Karpas-422 (cell line): ENCODE measurements at regions not wholly inside any gene's neighbourhood (a gene's known extent, or its start where the extent isn't known, plus 50 kb on each side); places are given as distances from the start of the nearest gene placed in this dataset.

Experiments used
- DNase-seq: peaks from one replicate; pipeline ENCODE4 v3.0.0-alpha.2; 2015
- H2AFZ ChIP-seq: fragments of 200-600 bp; sonication (generic); 2 replicates; pipeline ENCODE4 v1.6.1; 2014; ENCODE audit warnings: antibody characterized with exemption, low read length, mixed read lengths
- H3K27ac ChIP-seq: fragments of 200-600 bp; sonication (generic); 2 replicates; pipeline ENCODE4 v1.5.1; 2014; ENCODE audit warnings: mild to moderate bottlenecking, low read length, moderate library complexity
- H3K27me3 ChIP-seq: fragments of 200-600 bp; sonication (generic); 2 replicates; pipeline ENCODE4 v1.6.1; 2014; ENCODE audit warnings: low read length, mixed read lengths
- H3K36me3 ChIP-seq: fragments of 200-600 bp; sonication (generic); 2 replicates; pipeline ENCODE4 v1.6.1; 2014; ENCODE audit warnings: low read length, mixed read lengths; ENCODE audit not compliant: insufficient read depth
- H3K4me1 ChIP-seq: fragments of 200-600 bp; sonication (generic); 2 replicates; pipeline ENCODE4 v1.6.1; 2014; ENCODE audit warnings: mild to moderate bottlenecking, low read length, mixed read lengths
- H3K4me2 ChIP-seq: fragments of 200-600 bp; sonication (generic); 2 replicates; pipeline ENCODE4 v1.6.1; 2014; ENCODE audit warnings: low read length, low read depth, mild to moderate bottlenecking; ENCODE audit not compliant: poor library complexity, severe bottlenecking
- H3K4me3 ChIP-seq: fragments of 200-600 bp; sonication (generic); 2 replicates; pipeline ENCODE4 v1.5.1; 2014; ENCODE audit warnings: mild to moderate bottlenecking, antibody characterized with exemption, low read length, mixed read lengths
- H3K79me2 ChIP-seq: fragments of 200-600 bp; sonication (generic); 2 replicates; pipeline ENCODE4 v1.6.1; 2014; ENCODE audit warnings: mild to moderate bottlenecking, low read length, mixed read lengths
- H3K9ac ChIP-seq: fragments of 200-600 bp; sonication (generic); 2 replicates; pipeline ENCODE4 v1.6.0; 2014; ENCODE audit warnings: low read length
- H3K9me2 ChIP-seq: fragments of 200-600 bp; sonication (generic), shearing (Covaris generic); replicated peaks from 2 replicates; pipeline ENCODE4 v1.6.0; 2014; ENCODE audit warnings: mild to moderate bottlenecking, low read length, moderate library complexity; ENCODE audit not compliant: insufficient read depth
- H3K9me3 ChIP-seq: fragments of 300-700, 200-600 bp; sonication (generic); 2 replicates; pipeline ENCODE4 v1.6.1; 2014; ENCODE audit warnings: low read length, mixed read lengths
- H4K20me1 ChIP-seq: fragments of 200-600 bp; sonication (generic); 2 replicates; pipeline ENCODE4 v1.6.1; 2014; ENCODE audit warnings: mild to moderate bottlenecking, antibody characterized with exemption, low read length, low read depth; ENCODE audit not compliant: insufficient read depth

DNA sequence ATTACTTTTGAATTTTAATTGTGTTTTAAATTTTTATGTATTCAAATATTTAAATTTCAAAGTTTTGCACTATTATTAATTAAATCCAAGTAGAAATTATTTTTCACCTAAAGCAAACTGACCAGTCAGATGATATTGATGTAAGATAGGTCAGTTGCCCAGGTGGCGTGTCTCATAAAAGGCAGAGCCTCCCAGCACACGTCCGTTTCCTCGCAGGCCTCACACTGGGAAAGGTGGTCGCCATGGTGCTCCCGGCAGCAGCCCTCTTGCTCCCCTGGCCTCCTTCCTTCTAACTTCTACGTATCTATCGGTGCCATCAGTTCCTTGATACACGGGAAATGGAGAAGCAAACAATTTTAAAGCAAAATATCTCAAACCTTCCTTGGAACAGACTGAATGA, 516.8 kb downstream of the GALR1 start:
- Histone ChIP-seq H2AFZ (no peak overlapping the region), H3K9ac (no peak overlapping the region), H3K36me3 (no peaks in the 10 kb centered on the region), H4K20me1 (no peaks in the 10 kb centered on the region), H3K4me2 (no peak overlapping the region), H3K9me2 (no peaks in the 10 kb centered on the region), H3K79me2 (no peaks in the 10 kb centered on the region), H3K4me3 (no peak overlapping the region), H3K4me1 (no peaks in the 10 kb centered on the region), H3K9me3 (no peaks in the 10 kb centered on the region), H3K27ac (no peak overlapping the region), H3K27me3 (no peaks in the 10 kb centered on the region; the same call in 1 of the 2 replicates)
- DNase-seq = no peak

GRCh38 chr18:77772177-77772576, 522.5 kb downstream of the GALR1 start:
- H3K4me1 ChIP-seq = no peaks in the 10 kb centered on the region
- no peak overlapping the region for H3K4me2 ChIP-seq
- no peak overlapping the region for H3K9ac ChIP-seq
- no peaks in the 10 kb centered on the region for H3K79me2 ChIP-seq
- H4K20me1 ChIP-seq = no peaks in the 10 kb centered on the region
- no peaks in the 10 kb centered on the region; the same call in 1 of the 2 replicates for H3K27me3 ChIP-seq
- no peak overlapping the region for H2AFZ ChIP-seq
- H3K4me3 ChIP-seq = no peak overlapping the region
- DNase-seq = no peak
- H3K9me2 ChIP-seq = no peaks in the 10 kb centered on the region
- no peaks in the 10 kb centered on the region for H3K36me3 ChIP-seq
- H3K27ac ChIP-seq = no peak overlapping the region
- no peaks in the 10 kb centered on the region for H3K9me3 ChIP-seq

DNA sequence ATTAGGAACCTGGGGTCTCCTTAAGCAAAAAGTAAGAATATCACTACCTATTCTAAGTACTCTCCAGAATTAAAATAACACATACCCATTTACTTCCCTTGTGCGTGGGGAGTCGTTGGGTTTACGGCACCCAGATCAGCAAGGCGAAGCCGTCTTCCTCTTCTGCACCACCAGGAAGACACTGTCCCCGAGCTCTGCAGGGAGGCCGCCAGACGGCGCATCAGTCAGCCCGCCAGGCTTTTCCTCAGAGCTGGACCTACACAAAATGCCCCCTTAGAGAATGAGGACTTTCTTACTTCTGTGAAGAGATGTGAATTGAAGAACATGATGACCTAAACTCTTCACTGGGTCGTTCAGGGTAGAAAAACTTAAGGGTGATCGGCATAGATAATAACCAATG, 526.5 kb downstream of the GALR1 start:
- Histone ChIP-seq H3K9me2 (no peaks in the 10 kb centered on the region), H3K27me3 (no peaks in the 10 kb centered on the region; the same call in 1 of the 2 replicates), H3K4me3 (no peak overlapping the region), H3K9ac (no peak overlapping the region), H3K4me1 (no peaks in the 10 kb centered on the region), H3K79me2 (no peaks in the 10 kb centered on the region), H3K27ac (no peak overlapping the region), H2AFZ (no peak overlapping the region), H4K20me1 (no peaks in the 10 kb centered on the region), H3K36me3 (no peaks in the 10 kb centered on the region), H3K4me2 (no peak overlapping the region), H3K9me3 (no peaks in the 10 kb centered on the region)
- DNase-seq = no peak

DNA sequence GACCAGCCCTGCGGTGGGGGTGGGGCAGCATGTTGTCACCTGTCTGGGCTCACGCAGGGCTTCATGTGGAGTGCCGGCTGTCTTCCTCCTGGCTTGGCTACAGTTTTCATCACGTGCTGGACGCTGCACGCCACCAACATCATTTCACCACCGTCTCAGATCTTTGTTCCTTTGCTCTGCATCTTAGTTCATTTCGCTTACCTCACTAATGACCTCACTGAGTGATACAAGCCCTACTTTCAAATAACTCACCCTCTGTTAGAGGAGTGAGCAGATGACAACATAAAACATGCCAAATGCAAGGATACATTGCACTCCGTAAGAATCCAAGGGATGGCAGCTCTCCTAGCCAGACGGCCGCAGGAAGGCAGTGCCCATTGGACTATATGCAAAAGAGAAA, 527.5 kb downstream of the GALR1 start:
- H3K27me3 ChIP-seq = no peaks in the 10 kb centered on the region; the same call in 1 of the 2 replicates
- no peaks in the 10 kb centered on the region for H4K20me1 ChIP-seq
- no peaks in the 10 kb centered on the region for H3K79me2 ChIP-seq
- H2AFZ ChIP-seq = no peak overlapping the region
- no peak for DNase-seq
- H3K9ac ChIP-seq = no peak overlapping the region
- no peaks in the 10 kb centered on the region for H3K36me3 ChIP-seq
- no peak overlapping the region for H3K4me3 ChIP-seq
- no peaks in the 10 kb centered on the region for H3K4me1 ChIP-seq
- H3K9me2 ChIP-seq = no peaks in the 10 kb centered on the region
- H3K27ac ChIP-seq = no peak overlapping the region
- H3K9me3 ChIP-seq = no peaks in the 10 kb centered on the region
- H3K4me2 ChIP-seq = no peak overlapping the region

GRCh38 chr18:77784759-77785379, 535.2 kb downstream of the GALR1 start:
- Histone ChIP-seq H2AFZ (no peak overlapping the region), H3K79me2 (no peaks in the 10 kb centered on the region), H3K4me1 (no peaks in the 10 kb centered on the region), H3K36me3 (no peaks in the 10 kb centered on the region), H3K27me3 (no peaks in the 10 kb centered on the region; the same call in 1 of the 2 replicates), H3K4me3 (no peak overlapping the region), H3K9me2 (no peaks in the 10 kb centered on the region), H3K9ac (no peak overlapping the region), H3K9me3 (no peaks in the 10 kb centered on the region), H3K27ac (no peak overlapping the region), H3K4me2 (no peak overlapping the region), H4K20me1 (no peaks in the 10 kb centered on the region)
- DNase-seq = no peak

- H3K4me2 ChIP-seq = no peak overlapping the region
- H4K20me1 ChIP-seq = no peaks in the 10 kb centered on the region
- H3K27me3 ChIP-seq = no peaks in the 10 kb centered on the region; the same call in 1 of the 2 replicates
Measured at GRCh38 chr18:77785415-77785975, 535.8 kb downstream of the GALR1 start.

DNA sequence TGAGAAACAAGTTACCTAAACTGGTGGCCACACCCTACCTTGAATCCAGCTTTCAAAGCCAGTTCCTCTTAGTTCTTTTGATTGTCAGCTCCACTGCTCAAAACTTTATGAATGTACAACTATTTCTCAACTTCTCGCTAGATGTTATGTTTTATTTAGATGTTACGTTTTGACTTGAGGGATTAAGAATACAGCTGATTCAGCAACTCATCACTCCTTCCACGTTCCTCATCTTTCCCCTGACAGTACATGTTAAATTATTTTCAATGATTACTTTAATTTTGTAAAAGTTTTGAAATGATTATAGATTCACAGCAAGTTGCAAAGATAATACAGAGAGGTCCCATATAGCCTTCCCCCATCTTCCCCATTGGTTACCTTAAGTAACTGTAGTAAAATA, 553.4 kb downstream of the GALR1 start:
- Histone ChIP-seq H3K9me2 (no peaks in the 10 kb centered on the region), H2AFZ (no peak overlapping the region), H3K36me3 (no peaks in the 10 kb centered on the region), H3K9me3 (no peaks in the 10 kb centered on the region), H3K79me2 (no peaks in the 10 kb centered on the region), H3K27me3 (no peaks in the 10 kb centered on the region), H3K4me2 (no peak overlapping the region), H4K20me1 (no peaks in the 10 kb centered on the region), H3K27ac (no peak overlapping the region), H3K4me1 (no peaks in the 10 kb centered on the region), H3K4me3 (no peak overlapping the region), H3K9ac (no peak overlapping the region)
- DNase-seq = no peak

More at GRCh38 chr18:77785415-77785975, 535.8 kb downstream of the GALR1 start:
- Histone ChIP-seq H3K4me3 (no peak overlapping the region), H3K79me2 (no peaks in the 10 kb centered on the region), H3K4me1 (no peaks in the 10 kb centered on the region), H2AFZ (no peak overlapping the region), H3K27ac (no peak overlapping the region), H3K9me3 (no peaks in the 10 kb centered on the region), H3K9ac (no peak overlapping the region), H3K9me2 (no peaks in the 10 kb centered on the region), H3K36me3 (no peaks in the 10 kb centered on the region)
- no peak for DNase-seq

GRCh38 chr18:77804382-77804781, 554.7 kb downstream of the GALR1 start:
- no peak overlapping the region for H2AFZ ChIP-seq
- H3K4me2 ChIP-seq = no peak overlapping the region
- no peak overlapping the region for H3K9ac ChIP-seq
- no peaks in the 10 kb centered on the region for H3K9me3 ChIP-seq
- no peaks in the 10 kb centered on the region for H3K79me2 ChIP-seq
- H3K4me1 ChIP-seq = no peaks in the 10 kb centered on the region
- no peaks in the 10 kb centered on the region for H4K20me1 ChIP-seq
- DNase-seq = no peak
- no peak overlapping the region for H3K4me3 ChIP-seq
- no peak overlapping the region for H3K27ac ChIP-seq
- H3K9me2 ChIP-seq = no peaks in the 10 kb centered on the region
- H3K36me3 ChIP-seq = no peaks in the 10 kb centered on the region
- H3K27me3 ChIP-seq = no peaks in the 10 kb centered on the region
